ENCODE measurements at regions not wholly inside any gene's neighbourhood (a gene's known extent, or its start where the extent isn't known, plus 50 kb on each side); places are given as distances from the start of the nearest gene placed in this dataset.

DNA sequence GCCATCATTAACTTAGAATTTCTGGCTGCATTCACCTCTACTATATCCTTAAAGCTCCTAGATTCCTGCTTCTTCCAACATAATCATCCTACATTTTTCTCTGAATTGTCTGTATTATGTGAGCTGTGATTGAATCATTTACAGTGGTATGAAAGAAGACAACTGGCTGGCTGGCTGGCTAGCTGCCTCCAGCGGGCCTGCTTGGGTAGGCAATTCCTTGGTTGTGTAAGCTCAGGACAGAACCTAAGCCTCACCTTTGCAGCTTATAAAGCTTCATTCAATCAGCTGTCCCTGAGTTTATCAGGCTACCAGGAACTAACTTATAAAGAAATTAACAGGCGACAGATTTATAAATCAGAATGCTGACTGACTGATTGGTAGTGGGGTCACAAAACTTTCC, 162.7 kb upstream of the NR3C1 start:
- Histone ChIP-seq H3K23me2 (ENCODE audit: low read depth, low read length) (no peaks in the 10 kb centered on the region), H4K91ac (replicated peaks; ENCODE audit: insufficient read length, low read length) (no peak overlapping the region), H2BK15ac (ENCODE audit: low read length) (no peak overlapping the region), H3K56ac (replicated peaks; ENCODE audit: insufficient read length, low read depth, low read length) (no peak overlapping the region), H3K9me3 (ENCODE audit: insufficient read depth in 2 of 2, low read depth in 1 of 2, low read length in 1 of 2) (no peaks in the 10 kb centered on the region), H3K4me1 (replicated peaks in 1 of 4; ENCODE audit: control insufficient read depth in 3 of 4, insufficient read depth in 4 of 4, low read length in 3 of 4) (peaks cover 0 to 3% (median 1%) of the 10 kb centered on the region in 4 experiments; a peak in 2 of 7 replicates), H3K27ac (ENCODE audit: low read depth, low read length) (no peak overlapping the region), H3K27me3 (replicated peaks in 1 of 4; ENCODE audit: control insufficient read depth in 3 of 4, extremely low read depth in 1 of 4, insufficient read depth in 3 of 4, low read length in 3 of 4) (no peaks in the 10 kb centered on the region), H4K5ac (ENCODE audit: insufficient read length, low read depth, low read length) (no peak overlapping the region), H3K36me3 (ENCODE audit: control insufficient read depth in 2 of 4, insufficient read depth in 4 of 4, low read length in 3 of 4) (no peaks in the 10 kb centered on the region), H3K9ac (replicated peaks in 1 of 4; ENCODE audit: extremely low read depth in 1 of 4, low read depth in 3 of 4, low read length in 3 of 4) (no peak overlapping the region), H3K23ac (ENCODE audit: insufficient read length) (no peak overlapping the region), H4K20me1 (replicated peaks in 1 of 2; ENCODE audit: control insufficient read depth in 1 of 2, insufficient read depth in 2 of 2, low read length in 2 of 2) (no peaks in the 10 kb centered on the region), H2AFZ (ENCODE audit: low read length) (no peak overlapping the region), H2BK120ac (replicated peaks; ENCODE audit: low read depth, low read length) (no peak overlapping the region), H3K79me2 (ENCODE audit: control insufficient read depth in 1 of 2, insufficient read depth in 2 of 2, low read length in 2 of 2) (no peaks in the 10 kb centered on the region), H3K4me3 (ENCODE audit: extremely low read depth in 1 of 4, insufficient read depth in 2 of 4, low read depth in 3 of 4, low read length in 4 of 4) (no peak overlapping the region), H2AK5ac (ENCODE audit: low read depth, low read length) (no peak overlapping the region), H3K4ac (replicated peaks; ENCODE audit: insufficient read length, low read depth, low read length) (no peak overlapping the region), H4K8ac (ENCODE audit: extremely low read depth, insufficient read depth, low read length) (no peak overlapping the region), H3K79me1 (ENCODE audit: low read depth, low read length) (no peaks in the 10 kb centered on the region), H2BK20ac (ENCODE audit: low read length) (no peak overlapping the region), H2BK12ac (ENCODE audit: low read depth, low read length) (no peak overlapping the region), H3K18ac (ENCODE audit: extremely low read depth, low read length) (no peak overlapping the region), H3K14ac (ENCODE audit: insufficient read length) (no peak overlapping the region), H2BK5ac (ENCODE audit: low read depth, low read length) (no peak overlapping the region), H3K4me2 (ENCODE audit: insufficient read depth in 1 of 2, low read depth in 2 of 2, low read length in 2 of 2) (no peak overlapping the region)
- DNase-seq (ENCODE audit: low read depth in 1 of 2, low spot score in 2 of 2) (no peak), FAIRE-seq (no peak)
- WGBS, 2 experiments (ENCODE audit: extremely low coverage in 1 of 2, insufficient coverage in 1 of 2, insufficient read length in 1 of 2, insufficient replicate concordance in 2 of 2, low coverage in 1 of 2, low lambda C conversion rate in 2 of 2, missing lambda C conversion rate in 1 of 2), result 80% methylated on average over 2 of the region's 2 CpGs; no CpG with 5 or more reads in 1 of the 2 experiments
- TF ChIP-seq TAF1 (IDR thresholded peaks at IDR 0.05; ENCODE audit: low read depth, low read length) (no peak), EP300 (IDR thresholded peaks at IDR 0.05; ENCODE audit: borderline replicate concordance in 1 of 2, low read depth in 2 of 2, low read length in 2 of 2) (no peak), GABPA (IDR thresholded peaks at IDR 0.05; ENCODE audit: borderline replicate concordance, insufficient read depth, low read length) (no peak), CEBPB (IDR thresholded peaks at IDR 0.05; ENCODE audit: low read depth, low read length) (no peak), CBX8 (IDR thresholded peaks at IDR 0.05; ENCODE audit: borderline replicate concordance, low read depth, low read length) (no peak), BCL11A (IDR thresholded peaks at IDR 0.05; ENCODE audit: low read depth in 2 of 2, low read length in 2 of 2) (no peak), CTBP2 (IDR thresholded peaks at IDR 0.05; ENCODE audit: borderline replicate concordance, insufficient read depth, insufficient read length, low read length) (no peak), YY1 (IDR thresholded peaks at IDR 0.05; ENCODE audit: low read depth, low read length) (no peak), JUND (IDR thresholded peaks at IDR 0.05; ENCODE audit: low read length) (no peak), PHF8 (conservative IDR thresholded peaks at IDR 0.05; ENCODE audit: low read depth, low read length) (no peak)
- ChIA-PET POLR2A (ENCODE audit: partially characterized antibody) (no interaction called here), CTCF (ENCODE audit: partially characterized antibody) (interaction anchor here (0.8 to 1.3 kb wide), 2 partner anchors 13 to 23 kb away, joined by 3 read pairs; no protein-coding TSS in a partner anchor)
